HG03139 (cell line): ENCODE measurements at regions not wholly inside any gene's neighbourhood (a gene's known extent, or its start where the extent isn't known, plus 50 kb on each side); places are given as distances from the start of the nearest gene placed in this dataset.

Experiments used
- ATAC-seq: cut with Tn5 transposase; IDR thresholded peaks from one replicate; pipeline ENCODE4 v1.9.1; 2021; ENCODE audit not compliant: unreplicated experiment

GRCh38 chr15:93146601-93147000 lies 57.6 kb upstream of the RGMA start:
- no peak for ATAC-seq

DNA sequence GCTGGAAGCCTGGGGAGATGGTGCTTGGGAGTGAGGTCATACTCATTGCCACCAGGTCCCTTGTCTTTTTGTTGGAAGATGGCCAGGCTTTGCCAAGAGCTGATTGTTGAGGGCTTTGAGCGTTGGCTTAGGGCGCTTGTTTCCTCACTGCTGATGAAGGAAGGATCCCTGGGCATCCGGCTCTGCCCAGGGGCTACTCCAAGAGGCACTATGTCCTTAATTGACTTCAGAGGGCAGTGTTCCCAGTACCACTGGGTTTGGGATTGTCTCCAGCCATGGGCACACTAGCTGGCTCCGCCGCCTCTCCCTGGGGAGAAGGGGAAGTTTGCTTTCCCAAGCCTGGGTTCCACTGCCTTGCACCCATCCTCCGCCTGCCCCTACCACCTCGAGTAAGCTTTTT lies 57.2 kb upstream of the RGMA start:
- no peak for ATAC-seq

- ATAC-seq: no peak
Observed at GRCh38 chr15:93144463-93145236, 55.6 kb upstream of the RGMA start.

DNA sequence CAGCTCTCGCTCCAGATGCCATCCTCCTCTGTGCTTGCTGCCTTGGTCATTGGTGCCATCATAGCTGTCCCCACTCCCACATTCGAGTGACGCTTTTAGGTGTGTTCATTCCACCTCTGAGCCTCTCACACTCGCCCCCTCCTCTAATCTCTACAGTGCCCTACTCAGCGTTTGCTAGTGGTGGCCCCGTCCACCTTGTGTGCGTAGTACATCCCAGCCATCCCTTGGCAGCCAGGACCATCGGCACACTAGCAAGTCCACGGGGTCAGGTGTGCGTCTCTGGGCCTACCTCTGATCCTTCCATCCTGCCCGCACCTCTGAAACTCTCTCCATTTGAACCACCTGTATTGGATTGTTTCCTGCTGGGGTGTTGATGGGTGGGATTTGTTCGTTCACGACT lies 54.2 kb upstream of the RGMA start:
- ATAC-seq: no peak

DNA sequence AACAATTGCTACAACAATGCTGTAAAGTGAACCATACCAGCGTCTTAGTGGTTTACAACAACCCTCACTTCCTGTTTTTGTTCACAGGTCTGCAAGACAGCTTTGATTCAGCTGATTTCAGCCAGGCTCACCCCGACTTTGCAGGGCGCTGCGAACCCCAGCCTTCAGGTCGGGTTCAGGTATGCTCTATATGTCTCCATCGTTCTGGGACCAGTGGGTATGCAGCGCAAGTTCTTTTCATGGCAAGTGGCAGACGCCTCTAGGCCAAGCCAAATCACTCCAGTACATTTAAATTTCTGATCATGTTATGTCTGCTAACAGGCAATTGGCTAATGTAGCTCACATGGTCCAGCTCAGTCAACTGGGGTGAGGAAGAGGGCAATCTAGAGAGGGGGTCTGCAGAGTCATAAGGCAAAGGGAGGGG lies 52.4 kb upstream of the RGMA start:
- no peak for ATAC-seq

DNA sequence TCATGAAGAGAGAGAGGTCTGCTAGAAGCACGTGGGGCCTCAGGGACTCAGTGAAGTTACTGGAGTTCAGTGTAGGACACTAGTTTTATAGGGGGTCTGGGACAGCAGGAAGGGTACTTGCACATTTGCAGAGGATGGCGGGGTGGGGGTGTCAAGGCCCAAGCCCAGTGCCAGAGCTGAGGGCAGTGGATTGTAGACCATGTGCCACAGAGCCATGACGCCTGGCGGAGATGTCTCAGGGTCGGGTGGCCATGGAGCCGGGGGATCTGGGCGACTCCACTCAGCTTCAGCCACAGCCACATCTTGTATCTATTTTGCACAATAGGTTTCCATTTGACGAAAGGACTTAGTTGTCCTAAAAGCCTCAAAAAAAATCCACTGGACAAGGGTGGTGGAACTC lies 50.4 kb upstream of the RGMA start:
- no peak for ATAC-seq

- no peak for ATAC-seq
Observed at GRCh38 chr15:93138681-93139250, 49.8 kb upstream of the RGMA start.
